Stomach (tissue), 8 donors: ENCODE measurements at regions not wholly inside any gene's neighbourhood (a gene's known extent, or its start where the extent isn't known, plus 50 kb on each side); places are given as distances from the start of the nearest gene placed in this dataset.

Experiments
- DNase-seq, 2 donors: peaks; one replicate each; pipeline versions ENCODE4 v3.0.0 to v3.0.0-alpha.2; 2013 to 2019
- H3K27ac ChIP-seq, 5 donors: fragments of 200-600 bp in 4 of 5; sonication (generic) in 4 of 5; one replicate each; pipeline ENCODE4 v1.5.1; 2013 to 2019; ENCODE audit warnings: mild to moderate bottlenecking in 1 of 5, moderate library complexity in 1 of 5
- H3K27me3 ChIP-seq, 3 donors: fragments of 200-600 bp; sonication (generic); one replicate each; pipeline ENCODE4 v1.5.1; 2017 to 2019; ENCODE audit warnings: mixed run types in 1 of 3
- H3K36me3 ChIP-seq, 4 donors: fragments of 200-600 bp; sonication (generic); 1 replicate in 3 of 4; 2 replicates in 1 of 4; pipeline ENCODE4 v1.5.1; 2016 to 2019
- H3K4me1 ChIP-seq, 4 donors: fragments of 200-600 bp; sonication (generic); one replicate each; pipeline ENCODE4 v1.5.1; 2016 to 2019
- H3K4me3 ChIP-seq, 4 donors: fragments of 200-600 bp; sonication (generic) in 3 of 4; one replicate each; pipeline ENCODE4 v1.5.1; 2016 to 2019; ENCODE audit warnings: mild to moderate bottlenecking in 1 of 4
- H3K9me3 ChIP-seq, 4 donors: fragments of 200-600 bp; sonication (generic); one replicate each; pipeline ENCODE4 v1.5.1; 2016 to 2019
- CTCF ChIP-seq, 7 experiments: fragments of 450-650 bp in 4 of 7; fragments of 200-600 bp in 3 of 7; sonication (generic) in 3 of 7; IDR thresholded peaks; one replicate each; pipeline ENCODE4 v1.5.1; 2016 to 2019; ENCODE audit warnings: antibody characterized with exemption in 7 of 7, control low read depth in 2 of 7, mild to moderate bottlenecking in 1 of 7
- EP300 ChIP-seq: sonication (generic); formaldehyde crosslinking; IDR thresholded peaks from one replicate; pipeline ENCODE4 v1.6.1; 2017; ENCODE audit warnings: antibody characterized with exemption
- POLR2A ChIP-seq, 4 donors: fragments of 450-650 bp; IDR thresholded peaks; one replicate each; pipeline ENCODE4 v1.6.1; 2016; ENCODE audit warnings: antibody characterized with exemption in 4 of 4, control low read depth in 2 of 4, mild to moderate bottlenecking in 1 of 4, moderate library complexity in 1 of 4
- POLR2AphosphoS5 ChIP-seq, 3 donors: sonication (generic); formaldehyde crosslinking; IDR thresholded peaks; one replicate each; pipeline ENCODE4 v1.6.1; 2016; ENCODE audit warnings: antibody characterized with exemption in 3 of 3
- WGBS, 5 donors: extraction: QIAGEN DNeasy Blood & Tissue Kit in 3 of 5; methylation state at CpG; one replicate each; pipeline versions ENCODE4 v1.1.5 to v1.1.7; 2013 to 2018; 5-methylcytosine and 5-hydroxymethylcytosine counted together
- intact Hi-C: fragments of 100-400 bp; cut with DNase I; formaldehyde crosslinking; loops from one replicate; pipeline ENCODE4 v1.15.1; 2023; ENCODE audit warnings: low total_unique reads
- donor health status: healthy with polysubstance abuse.
- donor health status: Bipolar disorder and iron deficiency.
- donor health status: healthy.

GRCh38 chr6:92431502-92431901 is 987.9 kb downstream of the EPHA7 start:
- no peaks in the 10 kb centered on the region for H3K27me3 ChIP-seq
- no peaks in the 10 kb centered on the region for H3K36me3 ChIP-seq
- no peaks in the 10 kb centered on the region for H3K9me3 ChIP-seq
- TF ChIP-seq EP300 = no peak
- TF ChIP-seq POLR2A (IDR thresholded peaks at IDR 0.05) = no peak
- TF ChIP-seq POLR2AphosphoS5 (IDR thresholded peaks at IDR 0.05) = no peak
- TF ChIP-seq CTCF (IDR thresholded peaks at IDR 0.05) = no peak
- H3K27ac ChIP-seq = no peak overlapping the region
- no peaks in the 10 kb centered on the region for H3K4me1 ChIP-seq
- intact Hi-C loops = no loop called here
- no peak overlapping the region for H3K4me3 ChIP-seq
- DNase-seq = no peak

GRCh38 chr6:92428448-92428847 is 990.9 kb downstream of the EPHA7 start:
- no peaks in the 10 kb centered on the region for H3K36me3 ChIP-seq
- no peak overlapping the region for H3K4me3 ChIP-seq
- intact Hi-C loops = no loop called here
- H3K27ac ChIP-seq = no peak overlapping the region
- 69 to 86% (median 80%) methylated on average over 2 of the region's 2 CpGs for WGBS, 5 donors
- DNase-seq = no peak
- H3K4me1 ChIP-seq = no peaks in the 10 kb centered on the region
- H3K9me3 ChIP-seq = no peaks in the 10 kb centered on the region
- no peaks in the 10 kb centered on the region for H3K27me3 ChIP-seq
- TF ChIP-seq CTCF (IDR thresholded peaks at IDR 0.05) (no peak), EP300 (no peak), POLR2AphosphoS5 (IDR thresholded peaks at IDR 0.05) (no peak), POLR2A (IDR thresholded peaks at IDR 0.05) (no peak)

- Histone ChIP-seq H3K27ac (no peak overlapping the region), H3K9me3 (no peaks in the 10 kb centered on the region), H3K4me3 (no peak overlapping the region), H3K27me3 (no peaks in the 10 kb centered on the region), H3K36me3 (no peaks in the 10 kb centered on the region), H3K4me1 (no peaks in the 10 kb centered on the region)
- TF ChIP-seq CTCF (IDR thresholded peaks at IDR 0.05) (no peak), POLR2AphosphoS5 (IDR thresholded peaks at IDR 0.05) (no peak), POLR2A (IDR thresholded peaks at IDR 0.05) (no peak), EP300 (no peak)
- intact Hi-C loops = no loop called here
- DNase-seq = no peak
- 50 to 68% (median 52%) methylated on average over 2 of the region's 2 CpGs for WGBS, 5 donors
Measured at GRCh38 chr6:92427453-92427852, 991.9 kb downstream of the EPHA7 start.

GRCh38 chr6:92415656-92416055 is 1003.7 kb downstream of the EPHA7 start:
- no peak for DNase-seq
- H3K4me1 ChIP-seq = no peaks in the 10 kb centered on the region
- H3K4me3 ChIP-seq = no peak overlapping the region
- H3K36me3 ChIP-seq = no peaks in the 10 kb centered on the region
- TF ChIP-seq POLR2AphosphoS5 (IDR thresholded peaks at IDR 0.05) = no peak
- no peak for TF ChIP-seq EP300
- no peak for TF ChIP-seq CTCF (IDR thresholded peaks at IDR 0.05)
- no peak for TF ChIP-seq POLR2A (IDR thresholded peaks at IDR 0.05)
- H3K27me3 ChIP-seq = no peaks in the 10 kb centered on the region
- intact Hi-C loops = no loop called here
- H3K9me3 ChIP-seq = peaks cover 0 to 21% (median 7%) of the 10 kb centered on the region in 4 donors
- H3K27ac ChIP-seq = no peak overlapping the region
- 37 to 70% (median 58%) methylated on average over 4 of the region's 4 CpGs for WGBS, 5 donors

GRCh38 chr6:92408350-92408749 is 1011.0 kb downstream of the EPHA7 start:
- Histone ChIP-seq H3K4me1 (no peaks in the 10 kb centered on the region), H3K9me3 (peaks cover 0 to 34% (median 6%) of the 10 kb centered on the region in 4 donors), H3K27ac (no peak overlapping the region), H3K36me3 (no peaks in the 10 kb centered on the region), H3K27me3 (no peaks in the 10 kb centered on the region), H3K4me3 (no peak overlapping the region)
- TF ChIP-seq POLR2A (IDR thresholded peaks at IDR 0.05) = no peak
- TF ChIP-seq POLR2AphosphoS5 (IDR thresholded peaks at IDR 0.05) = no peak
- TF ChIP-seq EP300 = no peak
- TF ChIP-seq CTCF (IDR thresholded peaks at IDR 0.05) = no peak
- intact Hi-C loops = no loop called here
- no peak for DNase-seq
